Heart right ventricle (tissue), 16 donors: ENCODE measurements at regions not wholly inside any gene's neighbourhood (a gene's known extent, or its start where the extent isn't known, plus 50 kb on each side); places are given as distances from the start of the nearest gene placed in this dataset.

Experiments used
- ATAC-seq, 8 donors: fragments of 200-7000 bp; cut with Tn5 transposase; one replicate each; pipeline ENCODE4 v1.9.1; 2020; ENCODE audit warnings: mild to moderate bottlenecking in 8 of 8, moderate library complexity in 8 of 8, moderate number of reproducible peaks in 1 of 8
- DNase-seq, 2 donors: peaks; one replicate each; pipeline ENCODE4 v3.0.0-alpha.2; 2020
- H3K27ac ChIP-seq, 10 donors: fragments of 200-600 bp; sonication (generic) in 2 of 10; one replicate each; pipeline versions ENCODE4 v1.5.0 to v1.8.0; 2020 to 2022; ENCODE audit warnings: mild to moderate bottlenecking in 3 of 10
- H3K27me3 ChIP-seq, 7 donors: fragments of 200-600 bp; one replicate each; pipeline ENCODE4 v1.8.0; 2021 to 2022; ENCODE audit warnings: mild to moderate bottlenecking in 2 of 7
- H3K36me3 ChIP-seq, 9 donors: fragments of 200-600 bp; sonication (generic) in 1 of 9; one replicate each; pipeline versions ENCODE4 v1.5.0 to v1.8.0; 2020 to 2022; ENCODE audit warnings: mild to moderate bottlenecking in 2 of 9
- H3K4me1 ChIP-seq, 9 donors: fragments of 200-600 bp; sonication (generic) in 1 of 9; one replicate each; pipeline versions ENCODE4 v1.5.0 to v1.8.0; 2020 to 2022; ENCODE audit warnings: mild to moderate bottlenecking in 4 of 9
- H3K4me3 ChIP-seq, 10 donors: fragments of 200-600 bp; sonication (generic) in 2 of 10; one replicate each; pipeline versions ENCODE4 v1.5.0 to v1.8.0; 2020 to 2022; ENCODE audit warnings: mild to moderate bottlenecking in 7 of 10, moderate library complexity in 2 of 10
- H3K9me3 ChIP-seq, 11 donors: fragments of 200-600 bp in 10 of 11; sonication (generic) in 2 of 11; one replicate each; pipeline versions ENCODE4 v1.5.0 to v1.8.0; 2013 to 2022; ENCODE audit warnings: mild to moderate bottlenecking in 2 of 11, control low read depth in 1 of 11, moderate library complexity in 1 of 11
- CTCF ChIP-seq, 9 donors: fragments of 200-600 bp; sonication (generic) in 2 of 9; IDR thresholded peaks; one replicate each; pipeline versions ENCODE4 v1.5.0 to v1.8.0; 2021 to 2022; ENCODE audit warnings: antibody characterized with exemption in 9 of 9, mild to moderate bottlenecking in 5 of 9, moderate library complexity in 1 of 9
- WGBS, 2 donors: extraction: QIAGEN DNeasy Blood & Tissue Kit; methylation state at CpG; one replicate each; pipeline ENCODE4 v1.1.7; 2013; ENCODE audit warnings: inconsistent platforms in 1 of 2; 5-methylcytosine and 5-hydroxymethylcytosine counted together
- intact Hi-C, 10 donors: fragments of 100-400 bp; cut with DNase I; formaldehyde crosslinking; loops; one replicate each; pipeline versions ENCODE4 v1.11.1 to v1.14.2; 2022
- donor health status: Arrhythmogenic right ventricular cardiomyopathy.
- donor health status: ischemic (EF 13 %, LVEDD 7.1; RV severe dilation, severe dysfunction).
- donor health status: healthy with polysubstance abuse.
- donor health status: DM: no; HTN: yes; CAD: no.
- donor health status: DM: no; HTN: no; CAD: no.
- donor health status: ischemic (EF 25% LVEDD 6.9; RV normal size, moderate dysfunction).
- donor health status: ischemic (EF 25% LVEDD 5.7; RV mildly dilated, moderate dysfunction).
- donor health status: healthy.
- donor health status: DM: yes; HTN: yes; CAD: no.
- donor health status: Ischemic cardiomyopathy.
- donor health status: ischemic (EF 35%, LVEDD 5.7; RV mildly dilated, moderate dysfunction).
- donor health status: nonischemic (EF 11% LVEDD 7.7; RV severe dilation, severe dysfunction).
- donor health status: DM: yes; HTN: yes; CAD: no.
- donor health status: PGD.
- donor health status: ischemic (EF 29% LVEDD 5.4; RV normal size, mild dysfunction).
- donor health status: nonischemic (EF 23%, LVEDD 6.1; RV moderate dilation, normal function).

GRCh38 chr3:70527026-70527425, 214.6 kb upstream of the MDFIC2 start:
- peaks cover 0 to 6% (median 4%) of the 10 kb centered on the region in 7 donors for H3K27me3 ChIP-seq
- no peaks in the 10 kb centered on the region for H3K9me3 ChIP-seq
- no peak overlapping the region for H3K27ac ChIP-seq
- H3K4me3 ChIP-seq: no peak overlapping the region
- 65 to 78% methylated on average over 8 of the region's 8 CpGs for WGBS, 2 donors
- intact Hi-C loops: no loop called here
- ATAC-seq (no peak), DNase-seq (no peak)
- H3K36me3 ChIP-seq: no peaks in the 10 kb centered on the region
- H3K4me1 ChIP-seq: no peaks in the 10 kb centered on the region
- TF ChIP-seq CTCF (IDR thresholded peaks at IDR 0.05): no peak

- H3K4me3 ChIP-seq: no peak overlapping the region
- no peak overlapping the region for H3K27ac ChIP-seq
- no peaks in the 10 kb centered on the region for H3K9me3 ChIP-seq
- no peaks in the 10 kb centered on the region for H3K36me3 ChIP-seq
- TF ChIP-seq CTCF (IDR thresholded peaks at IDR 0.05): no peak
- H3K27me3 ChIP-seq: peaks cover 0 to 12% (median 0%) of the 10 kb centered on the region in 7 donors
- DNase-seq: no peak
- intact Hi-C loops: no loop called here
- no peak for ATAC-seq
- WGBS, 2 donors: 75 to 80% methylated on average over 3 of the region's 3 CpGs
- no peaks in the 10 kb centered on the region for H3K4me1 ChIP-seq
Observed at GRCh38 chr3:70519913-70520659, 207.6 kb upstream of the MDFIC2 start.

GRCh38 chr3:70519026-70519425, 206.6 kb upstream of the MDFIC2 start:
- Histone ChIP-seq H3K4me1 (no peaks in the 10 kb centered on the region), H3K4me3 (no peak overlapping the region), H3K27me3 (peaks cover 0 to 12% (median 0%) of the 10 kb centered on the region in 7 donors), H3K36me3 (no peaks in the 10 kb centered on the region), H3K27ac (no peak overlapping the region), H3K9me3 (no peaks in the 10 kb centered on the region)
- WGBS, 2 donors: 61 to 77% methylated on average over 4 of the region's 4 CpGs
- DNase-seq (no peak), ATAC-seq (no peak)
- intact Hi-C loops: no loop called here
- no peak for TF ChIP-seq CTCF (IDR thresholded peaks at IDR 0.05)

GRCh38 chr3:70518356-70518755, 205.9 kb upstream of the MDFIC2 start:
- DNase-seq (no peak), ATAC-seq (no peak)
- Histone ChIP-seq H3K36me3 (no peaks in the 10 kb centered on the region), H3K4me3 (no peak overlapping the region), H3K9me3 (no peaks in the 10 kb centered on the region), H3K4me1 (no peaks in the 10 kb centered on the region), H3K27ac (no peak overlapping the region), H3K27me3 (peaks cover 0 to 12% (median 0%) of the 10 kb centered on the region in 7 donors)
- WGBS, 2 donors: 45 to 56% methylated on average over 5 of the region's 5 CpGs
- intact Hi-C loops: no loop called here
- no peak for TF ChIP-seq CTCF (IDR thresholded peaks at IDR 0.05)
